GM21423 (cell line): ENCODE measurements at regions not wholly inside any gene's neighbourhood (a gene's known extent, or its start where the extent isn't known, plus 50 kb on each side); places are given as distances from the start of the nearest gene placed in this dataset.

Source experiments
- ATAC-seq: cut with Tn5 transposase; IDR thresholded peaks from one replicate; pipeline ENCODE4 v1.9.1; 2021; ENCODE audit warnings: mild to moderate bottlenecking, moderate library complexity; ENCODE audit not compliant: unreplicated experiment

DNA sequence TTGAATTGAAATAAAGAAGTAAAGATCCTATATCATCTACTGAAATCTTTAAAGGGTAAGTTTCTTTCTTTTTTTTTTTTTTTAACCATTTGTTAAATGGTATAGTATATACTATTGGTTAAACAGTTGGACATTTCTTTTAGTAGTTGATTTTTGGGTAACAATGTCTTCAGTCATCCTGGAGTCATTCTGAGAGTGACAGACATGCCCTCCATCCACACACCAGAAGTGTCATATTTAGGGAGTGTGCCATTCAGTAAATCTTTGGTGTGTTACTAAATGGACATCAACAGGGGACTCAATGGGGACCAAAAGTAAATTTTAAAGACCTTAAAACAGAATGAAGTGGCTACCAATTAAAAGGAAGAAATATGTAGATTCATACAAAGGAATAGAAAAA, 50.8 kb upstream of the SLC39A10 start:
- no peak for ATAC-seq

DNA sequence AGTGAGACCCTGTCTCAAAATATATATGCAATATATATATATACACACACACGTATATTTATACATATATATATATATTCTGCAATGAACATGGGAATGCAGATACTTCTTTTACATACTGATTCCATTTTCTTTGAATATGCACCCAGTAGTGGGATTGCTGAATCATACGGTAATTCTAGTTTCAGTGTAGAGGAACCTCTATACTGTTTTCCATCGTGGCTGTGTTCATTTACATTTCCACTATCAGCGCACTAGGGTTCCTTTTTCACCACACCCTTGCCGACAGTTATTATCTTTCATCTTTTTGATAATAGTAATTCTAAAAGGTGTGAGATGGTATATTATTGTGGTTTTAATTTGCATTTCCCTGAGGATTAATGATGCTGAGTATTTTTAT, 52.3 kb upstream of the SLC39A10 start:
- ATAC-seq: no peak

DNA sequence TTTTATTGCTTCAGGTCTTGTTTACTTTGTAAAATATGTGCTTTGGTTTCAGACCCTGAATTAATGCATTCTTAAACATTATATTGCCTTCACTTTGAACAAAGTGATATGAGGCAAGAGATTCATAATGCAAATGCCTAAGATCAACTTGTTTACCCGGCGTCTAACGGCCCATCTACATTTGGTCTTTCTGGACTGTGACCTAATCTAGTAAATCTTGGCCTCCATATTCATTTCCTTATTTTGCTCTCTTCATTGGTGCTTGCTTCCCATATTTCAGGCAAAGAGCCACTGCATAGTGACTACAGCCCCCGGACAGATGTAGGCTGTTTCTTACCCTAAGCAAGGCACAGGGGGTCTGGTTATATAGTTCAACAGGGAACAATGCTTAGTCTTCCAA, 53.0 kb upstream of the SLC39A10 start:
- ATAC-seq: no peak

DNA sequence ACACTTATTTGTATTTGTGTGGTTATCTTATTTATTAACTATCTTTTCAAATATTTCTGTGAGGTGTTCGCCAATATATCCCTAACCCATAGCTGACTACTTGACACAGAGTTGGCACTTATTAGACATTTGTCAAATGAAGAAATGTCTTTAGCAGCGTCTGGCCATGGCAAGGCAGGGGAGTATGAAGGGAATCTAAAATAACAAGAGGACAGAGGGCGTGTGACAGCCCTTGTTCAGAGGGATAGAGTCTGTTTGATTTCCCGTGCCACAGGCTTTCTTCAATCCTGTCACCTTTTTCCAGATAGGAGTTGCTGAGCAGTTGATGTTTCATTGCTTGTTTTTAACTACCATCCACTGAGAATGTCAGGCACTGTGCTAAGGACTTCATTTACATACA, 53.6 kb upstream of the SLC39A10 start:
- ATAC-seq: no peak

DNA sequence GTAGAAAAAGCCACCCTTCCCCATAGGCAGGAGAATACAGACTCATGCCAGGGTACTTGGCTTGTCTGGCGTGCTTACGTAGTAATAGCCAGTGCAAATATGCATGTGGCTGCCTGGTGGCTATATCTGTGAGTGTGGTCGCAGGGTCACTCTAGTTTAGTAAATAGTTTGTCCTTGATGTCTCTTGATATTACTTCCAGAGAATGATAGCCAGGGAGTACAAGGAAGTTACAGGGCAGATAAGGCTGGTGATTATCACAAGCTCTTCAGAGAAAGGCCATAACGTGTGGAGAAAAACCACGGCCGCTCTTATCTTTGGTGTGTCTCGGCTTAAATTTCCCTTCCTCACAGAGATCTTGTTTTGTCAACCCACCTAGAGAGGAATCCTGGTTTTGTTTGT, 54.3 kb upstream of the SLC39A10 start:
- no peak for ATAC-seq

DNA sequence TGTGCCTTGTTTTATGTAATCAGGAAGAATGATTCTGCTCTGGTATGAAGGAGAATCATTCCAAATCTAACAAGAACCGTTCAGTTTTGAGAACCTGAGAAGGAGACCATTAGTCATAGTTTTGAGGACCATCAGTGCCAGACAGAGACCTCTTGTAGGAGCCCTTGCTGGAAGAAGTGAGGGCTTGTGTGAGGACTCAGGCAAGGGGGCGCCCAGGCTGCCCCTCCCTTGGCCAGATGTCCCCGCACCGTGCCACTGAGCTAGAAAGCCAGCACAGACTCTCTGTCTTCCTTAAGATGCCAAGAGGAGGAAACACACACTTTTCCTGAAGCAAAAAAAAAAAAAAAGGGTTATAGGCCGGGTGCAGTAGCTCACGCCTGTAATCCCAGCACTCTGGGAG, 55.7 kb upstream of the SLC39A10 start:
- no peak for ATAC-seq

DNA sequence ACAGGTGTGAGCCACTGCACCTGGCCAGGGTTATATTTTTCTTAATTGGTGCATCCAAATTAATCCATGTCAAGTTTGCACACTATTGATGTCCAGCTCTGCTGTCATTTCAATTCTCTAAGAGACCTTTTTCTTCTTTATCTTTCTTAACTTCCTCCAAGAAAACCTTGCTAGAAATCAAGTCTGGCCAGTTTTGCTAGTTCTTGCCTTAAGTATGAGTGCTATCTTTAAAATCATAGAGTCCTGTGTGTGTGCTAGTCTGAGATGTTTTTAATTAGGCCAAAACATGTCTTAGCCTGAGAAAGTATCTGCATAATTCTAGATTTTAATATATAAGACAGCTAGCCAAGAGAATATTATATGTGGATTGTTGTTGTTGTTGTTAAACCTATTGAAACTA, 56.2 kb upstream of the SLC39A10 start:
- no peak for ATAC-seq

DNA sequence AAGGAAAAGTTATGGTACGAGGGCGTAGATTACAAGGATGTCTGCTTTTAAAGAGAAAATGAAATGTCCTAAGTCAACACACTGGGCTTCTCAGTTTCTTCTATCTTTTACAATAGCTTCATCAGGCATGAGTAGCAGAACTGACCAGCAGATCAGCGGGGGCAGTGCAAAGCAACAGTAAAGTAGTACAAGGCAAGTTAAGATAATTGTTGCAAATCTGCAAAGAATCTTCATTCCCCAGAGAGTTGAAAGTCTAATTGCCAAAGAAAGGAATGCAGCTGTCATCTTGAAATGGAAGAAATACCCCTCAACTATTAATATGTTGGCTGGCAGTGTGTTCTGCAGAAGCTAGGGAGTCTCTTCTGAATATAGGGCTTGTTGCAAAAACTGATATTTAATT, 60.2 kb upstream of the SLC39A10 start:
- ATAC-seq: no peak

DNA sequence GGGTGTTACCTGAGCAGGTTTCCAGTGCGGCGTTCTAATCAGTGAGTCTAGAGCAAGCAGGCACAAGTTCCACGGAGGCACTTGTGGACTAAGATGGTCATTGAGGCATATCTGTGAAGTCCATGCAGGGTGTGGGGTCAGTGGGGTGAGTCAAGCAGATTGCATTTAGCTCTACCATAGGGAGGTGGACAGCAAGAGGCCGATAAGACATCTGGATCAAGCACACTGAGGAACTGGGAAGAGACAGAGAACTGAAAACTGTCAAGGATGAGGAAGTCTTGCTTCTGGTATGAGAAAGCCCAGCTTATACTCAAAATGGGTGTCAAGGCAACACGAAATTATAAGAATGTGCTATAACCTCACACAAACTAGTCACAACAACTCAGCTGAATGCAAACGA, 61.2 kb upstream of the SLC39A10 start:
- no peak for ATAC-seq

DNA sequence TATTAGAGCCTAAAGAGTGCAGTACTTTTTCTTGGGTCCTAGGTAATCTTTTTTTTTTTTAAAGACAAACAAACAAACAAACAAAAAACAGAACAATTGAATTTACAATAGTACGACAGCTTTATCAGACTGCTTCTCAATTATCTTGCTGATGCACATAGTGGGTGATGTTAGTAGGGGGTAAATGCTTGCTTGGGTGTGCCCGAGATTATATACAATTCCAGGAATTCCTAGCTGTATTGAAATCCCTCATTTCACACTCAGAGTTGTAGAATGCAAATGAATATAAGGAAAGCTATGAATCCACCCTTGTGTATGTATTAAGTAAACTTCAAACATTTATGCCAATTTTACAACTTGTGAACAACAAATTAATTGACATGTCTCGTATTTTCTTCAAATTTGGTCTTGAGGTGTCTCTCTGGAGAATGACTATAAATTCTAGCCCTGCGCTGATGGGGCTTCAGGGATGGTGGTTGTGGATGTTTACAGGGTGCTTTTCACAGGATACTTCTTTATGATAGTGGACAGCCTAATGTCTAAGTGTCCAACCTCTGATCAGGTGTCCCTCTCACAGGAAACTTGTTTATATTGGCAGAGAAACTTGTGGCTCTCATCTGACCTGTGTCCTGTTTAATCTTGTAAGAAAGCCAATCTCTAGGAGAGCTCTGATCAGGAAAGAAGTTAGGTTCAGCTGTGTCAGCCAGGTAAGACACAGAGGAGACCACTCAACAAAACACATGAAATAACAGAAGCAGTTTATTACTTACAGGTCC, 61.9 kb upstream of the SLC39A10 start:
- no peak for ATAC-seq

DNA sequence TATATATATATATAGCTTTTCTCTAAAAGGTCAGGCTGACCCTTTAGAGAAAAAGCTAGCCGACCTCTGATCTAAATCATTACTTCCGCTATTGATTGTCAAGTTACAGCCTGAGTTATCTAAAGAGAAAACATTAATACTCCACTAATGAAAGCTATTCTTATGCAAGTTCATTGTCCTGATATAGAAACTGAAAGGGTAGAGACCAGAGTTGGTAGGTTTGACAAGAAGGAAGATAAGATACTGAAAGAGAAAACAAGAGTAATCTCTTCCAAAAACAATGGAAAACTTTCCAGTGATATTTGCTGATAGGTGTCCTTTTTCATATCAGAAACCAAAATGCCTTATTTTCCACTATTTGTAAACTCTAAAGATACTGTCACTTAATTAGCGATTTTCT, 62.8 kb upstream of the SLC39A10 start:
- no peak for ATAC-seq

DNA sequence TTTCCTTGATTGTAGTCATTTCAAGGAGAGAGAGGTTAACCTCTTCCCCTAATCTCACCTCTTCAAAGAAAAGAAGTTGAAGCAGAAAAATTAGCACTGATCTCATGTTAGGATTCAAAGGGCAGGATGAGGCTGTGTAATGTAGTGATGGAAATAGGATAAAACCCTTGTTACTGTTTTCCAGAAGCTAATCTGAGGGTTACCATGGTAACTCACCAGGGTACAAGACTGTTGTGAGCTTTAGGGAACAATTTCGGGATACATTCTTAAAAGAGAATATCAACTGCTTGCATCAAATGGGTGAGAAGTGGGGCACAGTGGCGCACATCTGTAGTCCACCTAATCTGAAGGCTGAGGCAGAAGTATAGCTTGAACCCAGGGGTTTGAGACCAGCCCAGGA, 64.9 kb upstream of the SLC39A10 start:
- ATAC-seq: no peak

DNA sequence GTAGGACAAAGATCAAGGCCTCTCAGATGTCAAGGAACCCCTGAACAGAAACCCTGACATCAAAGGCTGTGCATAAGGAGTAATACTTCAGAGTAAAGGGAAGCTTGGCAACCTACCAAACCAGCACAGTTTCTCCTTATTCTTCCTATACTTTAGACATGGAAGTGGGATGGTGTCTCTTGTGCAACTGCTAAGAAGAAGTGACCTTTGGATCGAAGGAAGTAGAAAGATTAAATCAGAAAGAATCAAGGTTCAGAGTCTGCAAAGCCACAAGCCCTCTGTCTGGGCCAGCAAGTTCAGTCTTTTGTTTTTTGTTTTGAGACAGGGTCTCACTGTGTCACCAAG, 66.2 kb upstream of the SLC39A10 start:
- ATAC-seq: no peak

DNA sequence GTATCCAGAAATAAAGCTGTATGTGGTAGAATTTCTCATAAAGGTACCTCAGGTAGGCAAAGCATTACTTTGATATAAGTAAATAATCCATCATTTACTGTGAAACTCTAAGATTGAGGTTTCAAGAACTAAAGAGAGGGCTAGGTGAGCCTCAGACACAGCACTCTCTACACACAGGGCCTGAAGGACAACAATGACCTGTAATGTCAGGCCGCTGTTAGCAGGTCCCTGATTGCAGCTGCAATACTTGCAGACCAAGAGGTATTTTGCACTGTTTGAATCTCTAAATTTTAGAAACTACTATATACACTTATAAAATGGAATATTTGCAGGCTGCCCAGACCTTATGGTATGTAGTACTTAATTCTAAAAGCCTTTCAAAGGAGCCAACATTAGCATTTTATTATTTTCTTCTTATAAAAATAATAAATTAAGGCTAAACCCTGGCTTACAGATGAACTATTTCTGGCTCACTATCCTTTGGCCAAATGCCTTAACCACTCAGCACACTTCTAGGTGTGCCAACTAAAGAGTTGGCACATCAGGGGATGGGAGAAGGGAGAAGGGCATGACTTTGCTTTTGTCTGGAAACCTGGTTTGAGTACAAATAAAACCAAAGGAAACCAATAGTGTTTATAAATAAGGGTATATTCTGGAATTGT, 66.7 kb upstream of the SLC39A10 start:
- ATAC-seq: no peak

DNA sequence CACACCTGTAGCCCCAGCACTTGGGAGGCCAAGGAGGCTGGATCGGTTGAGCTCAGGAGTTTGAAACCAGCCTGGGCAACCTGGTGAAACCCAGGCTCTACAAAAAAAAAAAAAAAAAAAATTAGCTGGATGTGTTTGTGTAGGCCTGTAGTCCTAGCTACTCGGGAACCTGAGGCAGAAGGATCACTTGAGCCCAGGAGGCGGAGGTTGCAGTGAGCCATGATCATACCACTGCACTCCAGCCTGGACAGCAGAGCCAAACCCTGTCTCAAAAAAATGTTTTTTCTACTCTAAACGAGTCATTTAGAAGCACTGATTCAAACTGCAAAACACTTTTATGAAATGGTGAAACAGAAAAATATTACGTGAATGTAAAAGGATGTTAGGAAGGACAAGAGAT, 69.1 kb upstream of the SLC39A10 start:
- no peak for ATAC-seq

DNA sequence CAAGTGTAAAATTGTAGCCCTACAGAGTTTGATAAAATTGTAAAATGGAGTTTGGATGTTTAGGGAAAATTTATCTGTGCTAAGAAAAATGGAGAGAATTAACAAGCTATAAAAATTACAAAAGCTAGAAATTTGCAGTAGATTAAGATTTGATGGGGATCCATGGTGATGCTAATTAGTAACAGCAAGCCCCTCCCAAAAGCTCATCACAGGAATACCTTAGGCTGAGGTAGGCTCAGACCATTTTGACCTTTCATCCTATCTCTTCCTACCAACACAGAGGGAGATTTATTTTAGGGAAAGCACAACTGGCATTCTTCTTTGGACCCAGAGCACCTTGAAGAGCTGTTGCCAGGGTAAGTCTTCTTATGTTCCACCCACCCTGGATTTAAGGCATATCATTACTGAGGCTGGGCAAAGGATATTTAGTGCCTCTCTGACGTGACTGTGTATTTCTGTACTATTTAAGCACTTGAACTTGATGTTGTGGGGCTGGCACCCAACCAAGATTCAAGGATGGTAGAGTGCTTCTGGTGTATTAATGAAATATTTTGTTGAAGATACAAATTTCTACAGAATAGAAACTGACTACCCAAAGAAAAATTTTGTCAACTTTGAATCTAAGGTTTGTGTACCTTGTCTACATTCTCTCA, 70.8 kb upstream of the SLC39A10 start:
- ATAC-seq: no peak

DNA sequence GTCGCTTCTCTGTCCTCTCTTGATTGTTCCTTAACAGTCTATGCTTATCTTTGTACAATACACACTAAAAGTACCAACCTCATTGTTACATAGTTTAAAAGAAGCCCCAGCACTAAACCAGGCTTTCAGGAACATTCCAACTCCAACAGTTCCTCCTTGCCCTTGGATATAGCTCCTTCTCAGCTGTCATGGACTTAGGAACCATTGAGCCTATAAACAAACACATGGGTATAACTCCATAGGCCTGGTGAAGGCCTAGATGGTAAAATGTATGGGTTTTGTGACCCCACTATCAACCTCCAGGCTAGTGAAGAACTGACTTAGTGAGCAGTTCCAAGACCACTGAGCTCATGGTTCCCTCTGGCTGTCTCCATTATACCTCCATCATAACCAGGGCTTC, 74.8 kb upstream of the SLC39A10 start:
- no peak for ATAC-seq

DNA sequence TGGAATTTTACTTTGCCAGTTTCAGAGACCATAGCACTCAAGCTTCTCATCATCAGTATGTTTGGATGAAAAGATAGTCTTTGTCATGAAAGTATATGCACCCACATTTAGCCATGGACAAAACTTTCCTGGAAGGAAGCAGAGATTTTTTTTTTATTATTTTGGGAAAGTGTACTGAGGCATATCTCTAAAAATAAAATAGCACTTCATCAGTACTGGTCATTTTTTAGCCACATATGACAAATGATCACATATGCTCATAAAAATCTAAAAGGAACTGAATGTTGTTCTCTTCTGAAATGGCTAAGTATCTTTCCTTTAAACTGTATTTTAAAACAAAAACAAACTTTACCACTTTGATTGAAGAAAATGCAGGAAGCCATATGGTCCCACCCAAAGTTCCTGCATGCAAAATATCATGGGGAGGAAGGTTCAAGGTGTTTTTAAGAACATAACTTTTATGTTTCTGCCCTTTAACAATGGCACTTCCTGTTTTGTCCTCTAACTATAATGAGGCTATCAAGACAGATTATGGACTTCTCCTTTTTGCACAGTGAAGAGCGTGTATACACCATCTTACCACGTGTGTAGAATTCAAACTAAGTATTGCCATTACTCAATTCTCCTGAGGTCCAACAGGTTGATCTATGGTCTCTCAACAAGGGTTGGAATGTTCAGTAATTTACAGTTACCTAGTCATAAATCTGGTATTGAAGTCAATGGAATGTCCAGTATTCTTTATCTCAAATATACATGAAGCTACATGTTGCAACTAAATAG, 77.1 kb upstream of the SLC39A10 start:
- peak; percentile 51 for ATAC-seq

DNA sequence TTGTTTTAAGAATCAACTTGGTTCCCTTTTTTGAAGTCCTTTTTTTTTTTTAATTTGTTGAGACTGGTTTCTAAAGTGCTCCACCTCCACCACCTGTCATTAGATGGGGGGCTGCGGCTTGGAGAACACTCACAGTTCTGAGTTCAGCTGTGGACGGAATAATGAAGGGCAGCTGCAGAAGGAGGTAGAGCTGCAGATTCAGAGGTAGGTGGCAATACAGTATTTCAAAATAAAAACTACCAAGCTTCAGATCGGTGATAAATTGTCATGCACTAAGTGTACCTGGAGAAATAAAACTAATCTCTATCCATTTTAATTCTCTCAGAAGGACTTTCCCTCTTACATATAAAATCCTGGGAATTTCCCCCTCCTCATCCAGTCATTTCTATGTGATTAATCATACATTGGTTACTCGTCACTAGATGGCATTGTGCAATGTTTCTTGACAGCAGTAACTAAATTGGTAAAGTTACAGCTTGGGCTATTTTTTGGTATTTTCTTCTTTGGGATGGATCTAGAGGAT, 81.1 kb upstream of the SLC39A10 start:
- ATAC-seq: peak; percentile 80

DNA sequence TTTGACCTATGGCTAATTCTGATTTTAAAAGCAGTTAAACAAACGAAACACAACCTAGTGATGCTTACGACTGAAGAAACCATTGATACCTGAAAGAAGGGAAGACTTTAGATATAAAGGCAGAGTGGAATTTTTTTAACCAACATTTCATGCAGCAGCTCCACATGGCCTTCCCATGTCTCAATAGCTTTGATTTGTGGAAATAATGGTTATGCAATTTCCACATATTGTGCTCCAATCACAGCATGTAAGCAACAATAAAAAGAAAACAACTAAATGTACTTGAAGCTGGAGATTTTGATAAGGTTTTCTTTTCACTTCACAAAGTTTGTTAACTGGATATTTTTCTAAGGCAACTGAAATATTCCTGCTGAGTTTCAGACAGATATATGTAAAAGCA, 82.0 kb upstream of the SLC39A10 start:
- no peak for ATAC-seq

DNA sequence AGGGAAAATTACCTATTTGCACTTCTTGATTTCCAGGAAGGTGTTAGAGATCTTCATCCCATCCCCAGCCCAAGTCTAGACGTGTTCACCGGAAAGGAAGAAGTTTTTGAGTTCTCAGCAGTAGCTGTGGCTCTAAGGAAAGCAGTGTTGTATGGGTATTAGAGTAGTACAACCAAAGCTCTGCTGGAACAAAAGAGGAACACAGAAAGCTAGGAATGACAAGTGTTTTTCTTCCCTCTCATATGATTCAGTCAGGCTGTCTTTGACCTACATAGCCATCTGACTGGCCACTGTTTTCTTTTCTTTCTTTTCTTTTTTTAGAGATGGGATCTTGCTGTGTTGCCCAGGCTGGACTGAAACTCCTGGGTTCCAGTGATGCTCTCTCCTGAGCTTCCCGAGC, 82.7 kb upstream of the SLC39A10 start:
- no peak for ATAC-seq
